Neural cell (in vitro differentiated cells): ENCODE measurements at regions not wholly inside any gene's neighbourhood (a gene's known extent, or its start where the extent isn't known, plus 50 kb on each side); places are given as distances from the start of the nearest gene placed in this dataset.

ENCODE experiments used
- H2AFZ ChIP-seq: fragments of 200-600, 300-800 bp; sonication (generic), shearing (Covaris generic); 2 replicates; pipeline ENCODE4 v1.6.0; 2014; ENCODE audit warnings: low read depth, mild to moderate bottlenecking, antibody characterized with exemption, low read length, moderate library complexity
- H3F3A ChIP-seq: fragments of 200-600 bp; shearing (Covaris generic); 2 replicates; pipeline ENCODE4 v1.6.1; 2016; ENCODE audit warnings: mild to moderate bottlenecking, moderate library complexity, mixed read lengths, antibody characterized with exemption, low read length; ENCODE audit not compliant: insufficient read depth, poor library complexity, severe bottlenecking
- H3K27ac ChIP-seq: fragments of 200-600, 300-800 bp; sonication (generic), shearing (Covaris generic); 2 replicates; pipeline ENCODE4 v1.5.1; 2014; ENCODE audit warnings: mild to moderate bottlenecking, low read length, moderate library complexity
- H3K27me3 ChIP-seq: fragments of 300-800, 200-600 bp; sonication (generic), shearing (Covaris generic); 2 replicates; pipeline ENCODE4 v1.6.0; 2014; ENCODE audit warnings: mild to moderate bottlenecking, low read depth, low read length, moderate library complexity; ENCODE audit not compliant: insufficient read depth
- H3K36me3 ChIP-seq: fragments of 300-800, 200-600 bp; sonication (generic), shearing (Covaris generic); 2 replicates; pipeline ENCODE4 v1.5.1; 2014; ENCODE audit warnings: mild to moderate bottlenecking, antibody characterized with exemption, low read length, moderate library complexity; ENCODE audit not compliant: insufficient read depth
- H3K4me2 ChIP-seq: fragments of 300-800, 200-600 bp; sonication (generic), shearing (Covaris generic); 2 replicates; pipeline ENCODE4 v1.6.0; 2014; ENCODE audit warnings: mild to moderate bottlenecking, low read length
- H3K4me3 ChIP-seq: fragments of 300-800, 200-600 bp; sonication (generic), shearing (Covaris generic); 2 replicates; pipeline ENCODE4 v1.5.1; 2014; ENCODE audit warnings: mild to moderate bottlenecking, low read length, moderate library complexity
- H3K79me2 ChIP-seq: fragments of 200-600 bp; shearing (Covaris generic); replicated peaks from 2 replicates; pipeline ENCODE4 v1.6.0; 2014; ENCODE audit warnings: mild to moderate bottlenecking, low read length, moderate library complexity; ENCODE audit not compliant: insufficient read depth
- H3K9ac ChIP-seq: fragments of 300-800, 200-600 bp; sonication (generic), shearing (Covaris generic); 2 replicates; pipeline ENCODE4 v1.6.1; 2016; ENCODE audit warnings: mild to moderate bottlenecking, low read length, mixed read lengths
- H3K9me2 ChIP-seq: fragments of 200-600 bp; shearing (Covaris generic); 2 replicates; pipeline ENCODE4 v1.6.1; 2016; ENCODE audit warnings: mild to moderate bottlenecking, low read length, mixed read lengths; ENCODE audit not compliant: insufficient read depth
- H3K9me3 ChIP-seq: fragments of 200-600, 300-800 bp; sonication (generic), shearing (Covaris generic); 2 replicates; pipeline ENCODE4 v1.6.1; 2016; ENCODE audit warnings: mild to moderate bottlenecking, mixed run types, low read length, moderate library complexity, mixed read lengths
- H4K20me1 ChIP-seq: fragments of 200-600 bp; shearing (Covaris generic); 2 replicates; pipeline ENCODE4 v1.6.1; 2016; ENCODE audit warnings: mild to moderate bottlenecking, mixed run types; ENCODE audit not compliant: insufficient read depth
- EP300 ChIP-seq: fragments of 450-650 bp; conservative IDR thresholded peaks from 2 replicates; pipeline ENCODE4 v1.6.1; 2014; ENCODE audit warnings: antibody characterized with exemption, mild to moderate bottlenecking, moderate library complexity; ENCODE audit not compliant: poor library complexity, severe bottlenecking
- EZH2 ChIP-seq: fragments of 200-600, 300-800 bp; shearing (Covaris generic), sonication (generic); IDR thresholded peaks from 2 replicates; pipeline ENCODE4 v1.6.1; 2014; ENCODE audit warnings: antibody characterized with exemption, low read length, borderline replicate concordance, mild to moderate bottlenecking; ENCODE audit not compliant: insufficient read depth, poor library complexity, severe bottlenecking
- MXI1 ChIP-seq: fragments of 450-650 bp; conservative IDR thresholded peaks from 2 replicates; pipeline ENCODE4 v1.6.1; 2014; ENCODE audit warnings: antibody characterized with exemption, mild to moderate bottlenecking; ENCODE audit not compliant: poor library complexity, severe bottlenecking
- POLR2AphosphoS5 ChIP-seq: IDR thresholded peaks from 2 replicates; pipeline ENCODE4 v1.6.1; 2012
- RAD21 ChIP-seq: fragments of 450-650 bp; conservative IDR thresholded peaks from 2 replicates; pipeline ENCODE4 v1.6.1; 2014; ENCODE audit warnings: antibody characterized with exemption, mild to moderate bottlenecking, moderate library complexity
- SMC3 ChIP-seq: fragments of 450-650 bp; conservative IDR thresholded peaks from 2 replicates; pipeline ENCODE4 v1.6.1; 2014; ENCODE audit warnings: antibody characterized with exemption, mild to moderate bottlenecking, moderate library complexity; ENCODE audit not compliant: poor library complexity
- TAF1 ChIP-seq: IDR thresholded peaks from 2 replicates; pipeline ENCODE4 v1.6.1; 2012; ENCODE audit warnings: low read depth
- TF ChIP-seq, protein P1 (sequence below): fragments of 450-650 bp; IDR thresholded peaks from 2 replicates; pipeline ENCODE4 v1.5.1; 2014; ENCODE audit warnings: antibody characterized with exemption, mild to moderate bottlenecking, moderate library complexity; ENCODE audit not compliant: poor library complexity, severe bottlenecking
- TF ChIP-seq, protein P2 (sequence below): IDR thresholded peaks from 2 replicates; pipeline ENCODE4 v1.6.1; 2012; ENCODE audit warnings: borderline replicate concordance

DNA sequence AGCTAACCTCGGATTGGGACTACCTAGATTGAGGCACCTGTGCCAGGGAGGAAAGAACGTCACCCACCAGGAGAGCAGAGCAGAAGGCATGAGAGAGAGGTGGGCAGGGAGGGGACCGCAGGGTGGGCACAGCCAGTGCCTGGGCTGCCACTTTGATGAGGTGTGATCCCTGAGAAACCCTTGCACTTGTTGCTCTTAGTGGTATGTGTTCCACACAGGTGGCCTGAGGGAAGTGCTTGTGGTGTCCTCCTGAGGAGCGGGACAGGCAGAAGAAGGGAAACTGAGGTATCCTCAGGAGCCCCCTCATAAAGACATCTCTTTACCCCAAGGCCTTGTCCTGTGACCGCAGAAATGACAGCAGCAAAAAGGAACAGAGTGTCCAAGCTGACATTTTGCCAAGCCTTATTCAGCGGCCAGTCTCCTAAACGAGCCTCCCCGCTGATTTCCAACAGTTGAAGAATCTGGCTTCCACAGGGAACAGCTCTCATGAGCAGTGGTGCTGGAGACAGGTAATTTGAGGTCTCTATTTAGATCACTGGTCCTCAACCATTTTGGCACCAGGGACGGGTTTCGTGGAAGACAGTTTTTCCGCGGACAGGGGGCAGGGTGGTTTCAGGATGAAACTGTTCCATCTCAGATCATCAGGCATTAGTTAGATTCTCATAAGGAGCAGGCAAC is 82.4 kb downstream of the FOXD1 start:
- H3K9me2 ChIP-seq, result no peaks in the 10 kb centered on the region
- H3K79me2 ChIP-seq, result no peaks in the 10 kb centered on the region
- no peaks in the 10 kb centered on the region for H3F3A ChIP-seq
- no peak overlapping the region for H3K9ac ChIP-seq
- no peak overlapping the region for H2AFZ ChIP-seq
- no peaks in the 10 kb centered on the region for H3K9me3 ChIP-seq
- H3K4me2 ChIP-seq, result no peak overlapping the region
- no peak overlapping the region for H3K27ac ChIP-seq
- no peaks in the 10 kb centered on the region for H3K36me3 ChIP-seq
- no peak overlapping the region for H3K4me3 ChIP-seq
- no peaks in the 10 kb centered on the region for H3K27me3 ChIP-seq
- no peak for TF ChIP-seq SMC3
- no peak for TF ChIP-seq POLR2AphosphoS5
- TF ChIP-seq, protein P1, sequence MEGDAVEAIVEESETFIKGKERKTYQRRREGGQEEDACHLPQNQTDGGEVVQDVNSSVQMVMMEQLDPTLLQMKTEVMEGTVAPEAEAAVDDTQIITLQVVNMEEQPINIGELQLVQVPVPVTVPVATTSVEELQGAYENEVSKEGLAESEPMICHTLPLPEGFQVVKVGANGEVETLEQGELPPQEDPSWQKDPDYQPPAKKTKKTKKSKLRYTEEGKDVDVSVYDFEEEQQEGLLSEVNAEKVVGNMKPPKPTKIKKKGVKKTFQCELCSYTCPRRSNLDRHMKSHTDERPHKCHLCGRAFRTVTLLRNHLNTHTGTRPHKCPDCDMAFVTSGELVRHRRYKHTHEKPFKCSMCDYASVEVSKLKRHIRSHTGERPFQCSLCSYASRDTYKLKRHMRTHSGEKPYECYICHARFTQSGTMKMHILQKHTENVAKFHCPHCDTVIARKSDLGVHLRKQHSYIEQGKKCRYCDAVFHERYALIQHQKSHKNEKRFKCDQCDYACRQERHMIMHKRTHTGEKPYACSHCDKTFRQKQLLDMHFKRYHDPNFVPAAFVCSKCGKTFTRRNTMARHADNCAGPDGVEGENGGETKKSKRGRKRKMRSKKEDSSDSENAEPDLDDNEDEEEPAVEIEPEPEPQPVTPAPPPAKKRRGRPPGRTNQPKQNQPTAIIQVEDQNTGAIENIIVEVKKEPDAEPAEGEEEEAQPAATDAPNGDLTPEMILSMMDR, result no peak
- no peak for TF ChIP-seq RAD21
- TF ChIP-seq TAF1, result no peak
- no peak for TF ChIP-seq MXI1
- TF ChIP-seq, protein P2, sequence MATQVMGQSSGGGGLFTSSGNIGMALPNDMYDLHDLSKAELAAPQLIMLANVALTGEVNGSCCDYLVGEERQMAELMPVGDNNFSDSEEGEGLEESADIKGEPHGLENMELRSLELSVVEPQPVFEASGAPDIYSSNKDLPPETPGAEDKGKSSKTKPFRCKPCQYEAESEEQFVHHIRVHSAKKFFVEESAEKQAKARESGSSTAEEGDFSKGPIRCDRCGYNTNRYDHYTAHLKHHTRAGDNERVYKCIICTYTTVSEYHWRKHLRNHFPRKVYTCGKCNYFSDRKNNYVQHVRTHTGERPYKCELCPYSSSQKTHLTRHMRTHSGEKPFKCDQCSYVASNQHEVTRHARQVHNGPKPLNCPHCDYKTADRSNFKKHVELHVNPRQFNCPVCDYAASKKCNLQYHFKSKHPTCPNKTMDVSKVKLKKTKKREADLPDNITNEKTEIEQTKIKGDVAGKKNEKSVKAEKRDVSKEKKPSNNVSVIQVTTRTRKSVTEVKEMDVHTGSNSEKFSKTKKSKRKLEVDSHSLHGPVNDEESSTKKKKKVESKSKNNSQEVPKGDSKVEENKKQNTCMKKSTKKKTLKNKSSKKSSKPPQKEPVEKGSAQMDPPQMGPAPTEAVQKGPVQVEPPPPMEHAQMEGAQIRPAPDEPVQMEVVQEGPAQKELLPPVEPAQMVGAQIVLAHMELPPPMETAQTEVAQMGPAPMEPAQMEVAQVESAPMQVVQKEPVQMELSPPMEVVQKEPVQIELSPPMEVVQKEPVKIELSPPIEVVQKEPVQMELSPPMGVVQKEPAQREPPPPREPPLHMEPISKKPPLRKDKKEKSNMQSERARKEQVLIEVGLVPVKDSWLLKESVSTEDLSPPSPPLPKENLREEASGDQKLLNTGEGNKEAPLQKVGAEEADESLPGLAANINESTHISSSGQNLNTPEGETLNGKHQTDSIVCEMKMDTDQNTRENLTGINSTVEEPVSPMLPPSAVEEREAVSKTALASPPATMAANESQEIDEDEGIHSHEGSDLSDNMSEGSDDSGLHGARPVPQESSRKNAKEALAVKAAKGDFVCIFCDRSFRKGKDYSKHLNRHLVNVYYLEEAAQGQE, result no peak
- no peak for TF ChIP-seq EZH2
- TF ChIP-seq EP300, result no peak
- H4K20me1 ChIP-seq, result no peaks in the 10 kb centered on the region

- Histone ChIP-seq H3K9ac (no peak overlapping the region), H3K79me2 (no peaks in the 10 kb centered on the region), H3K27me3 (no peaks in the 10 kb centered on the region), H3K27ac (no peak overlapping the region), H3K36me3 (no peaks in the 10 kb centered on the region), H4K20me1 (no peaks in the 10 kb centered on the region), H2AFZ (no peak overlapping the region), H3F3A (no peaks in the 10 kb centered on the region), H3K4me2 (no peak overlapping the region), H3K9me3 (no peaks in the 10 kb centered on the region), H3K9me2 (no peaks in the 10 kb centered on the region), H3K4me3 (no peak overlapping the region)
- TF ChIP-seq TAF1, result no peak
- TF ChIP-seq, protein P1, result no peak
- no peak for TF ChIP-seq MXI1
- TF ChIP-seq SMC3, result no peak
- no peak for TF ChIP-seq RAD21
- TF ChIP-seq EP300, result no peak
- no peak for TF ChIP-seq POLR2AphosphoS5
- no peak for TF ChIP-seq EZH2
- TF ChIP-seq, protein P2, result no peak
Measured at GRCh38 chr5:73365301-73365853, 83.2 kb downstream of the FOXD1 start.
